ENCODE measurements at regions not wholly inside any gene's neighbourhood (a gene's known extent, or its start where the extent isn't known, plus 50 kb on each side); places are given as distances from the start of the nearest gene placed in this dataset.

DNA sequence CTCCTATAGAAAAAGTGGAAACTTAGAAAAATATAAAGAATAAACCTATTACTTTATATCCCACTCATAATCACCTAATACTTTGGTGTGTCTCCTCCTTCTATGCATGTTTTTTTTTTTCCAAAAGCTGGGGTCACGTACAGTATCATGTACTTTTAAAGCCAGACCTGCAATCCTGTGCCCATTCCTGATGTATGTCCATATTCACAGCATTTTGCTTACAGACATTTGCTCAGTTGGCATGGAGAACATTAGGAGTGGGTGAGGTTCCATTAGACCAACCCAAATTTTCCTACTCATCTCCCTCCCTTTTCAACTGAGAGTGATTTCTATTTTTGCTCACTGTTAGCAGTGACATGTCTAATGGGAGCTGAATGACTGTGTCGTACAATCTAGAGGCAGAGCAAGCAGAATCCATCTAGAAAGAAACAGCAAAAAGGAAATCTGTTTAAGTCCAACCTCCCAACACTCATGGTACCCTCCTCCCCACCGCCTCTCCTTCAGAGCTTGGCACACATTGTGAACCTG, 195.6 kb upstream of the KLF3 start:
- TF ChIP-seq YY1 (IDR thresholded peaks at IDR 0.05; ENCODE audit: insufficient read depth, insufficient read length) (no peak), ZNF274 (IDR thresholded peaks at IDR 0.05; ENCODE audit: low read depth, low read length) (no peak)
